ENCODE measurements at regions not wholly inside any gene's neighbourhood (a gene's known extent, or its start where the extent isn't known, plus 50 kb on each side); places are given as distances from the start of the nearest gene placed in this dataset.

DNA sequence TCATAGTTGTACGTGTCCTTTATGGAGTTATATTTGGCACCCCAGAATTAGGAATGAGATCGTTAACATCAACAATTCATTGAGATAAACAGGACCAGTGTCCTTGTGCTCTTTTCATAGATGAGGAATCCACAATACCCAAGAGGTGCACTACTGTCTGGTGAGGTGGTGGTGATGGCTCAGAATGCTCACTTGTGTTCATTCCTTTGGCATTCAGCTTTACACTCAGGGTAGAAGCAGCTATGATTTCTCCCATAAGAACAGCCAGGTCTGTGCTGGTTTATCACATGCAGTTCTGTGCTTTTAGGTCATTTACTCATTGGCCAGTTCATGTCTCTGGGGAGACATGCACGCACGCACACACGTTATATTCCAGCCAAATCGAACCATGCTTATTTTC, 167.2 kb downstream of the FAT3 start:
- WGBS (ENCODE audit: low lambda C conversion rate) = 80% methylated on average over 6 of the region's 6 CpGs
- TF ChIP-seq EP300 (IDR thresholded peaks at IDR 0.05; ENCODE audit: borderline replicate concordance in 1 of 2, low read depth in 1 of 2, low read length in 1 of 2) (no peak), SIN3A (IDR thresholded peaks at IDR 0.05; ENCODE audit: borderline replicate concordance, low read depth, low read length) (no peak), TAF1 (IDR thresholded peaks at IDR 0.05; ENCODE audit: borderline replicate concordance, low read depth, low read length) (no peak), FOSL2 (IDR thresholded peaks at IDR 0.05; ENCODE audit: borderline replicate concordance, low read depth) (no peak), RCOR1 (IDR thresholded peaks at IDR 0.05; ENCODE audit: low read length) (no peak), FOXM1 (IDR thresholded peaks at IDR 0.05; ENCODE audit: low read depth) (no peak), SMC3 (IDR thresholded peaks at IDR 0.05; ENCODE audit: low read depth, low read length) (no peak), TCF12 (IDR thresholded peaks at IDR 0.05) (no peak), ELF1 (IDR thresholded peaks at IDR 0.05) (no peak), EZH2phosphoT487 (IDR thresholded peaks at IDR 0.05; ENCODE audit: borderline replicate concordance, low read depth) (no peak), POLR2AphosphoS5 (IDR thresholded peaks at IDR 0.05; ENCODE audit: low read depth, low read length) (no peak), NRF1 (IDR thresholded peaks at IDR 0.05; ENCODE audit: low read depth, low read length) (no peak), GATA2 (CRISPR knock-in tag; IDR thresholded peaks at IDR 0.05) (no peak)
- TF ChIP-seq, protein P1, sequence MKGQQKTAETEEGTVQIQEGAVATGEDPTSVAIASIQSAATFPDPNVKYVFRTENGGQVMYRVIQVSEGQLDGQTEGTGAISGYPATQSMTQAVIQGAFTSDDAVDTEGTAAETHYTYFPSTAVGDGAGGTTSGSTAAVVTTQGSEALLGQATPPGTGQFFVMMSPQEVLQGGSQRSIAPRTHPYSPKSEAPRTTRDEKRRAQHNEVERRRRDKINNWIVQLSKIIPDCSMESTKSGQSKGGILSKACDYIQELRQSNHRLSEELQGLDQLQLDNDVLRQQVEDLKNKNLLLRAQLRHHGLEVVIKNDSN (IDR thresholded peaks at IDR 0.05; ENCODE audit: borderline replicate concordance, low read depth) = no peak
- TF ChIP-seq, protein P2, sequence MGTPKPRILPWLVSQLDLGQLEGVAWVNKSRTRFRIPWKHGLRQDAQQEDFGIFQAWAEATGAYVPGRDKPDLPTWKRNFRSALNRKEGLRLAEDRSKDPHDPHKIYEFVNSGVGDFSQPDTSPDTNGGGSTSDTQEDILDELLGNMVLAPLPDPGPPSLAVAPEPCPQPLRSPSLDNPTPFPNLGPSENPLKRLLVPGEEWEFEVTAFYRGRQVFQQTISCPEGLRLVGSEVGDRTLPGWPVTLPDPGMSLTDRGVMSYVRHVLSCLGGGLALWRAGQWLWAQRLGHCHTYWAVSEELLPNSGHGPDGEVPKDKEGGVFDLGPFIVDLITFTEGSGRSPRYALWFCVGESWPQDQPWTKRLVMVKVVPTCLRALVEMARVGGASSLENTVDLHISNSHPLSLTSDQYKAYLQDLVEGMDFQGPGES (IDR thresholded peaks at IDR 0.05; ENCODE audit: low read depth, low read length) = no peak
- TF ChIP-seq, protein P3, sequence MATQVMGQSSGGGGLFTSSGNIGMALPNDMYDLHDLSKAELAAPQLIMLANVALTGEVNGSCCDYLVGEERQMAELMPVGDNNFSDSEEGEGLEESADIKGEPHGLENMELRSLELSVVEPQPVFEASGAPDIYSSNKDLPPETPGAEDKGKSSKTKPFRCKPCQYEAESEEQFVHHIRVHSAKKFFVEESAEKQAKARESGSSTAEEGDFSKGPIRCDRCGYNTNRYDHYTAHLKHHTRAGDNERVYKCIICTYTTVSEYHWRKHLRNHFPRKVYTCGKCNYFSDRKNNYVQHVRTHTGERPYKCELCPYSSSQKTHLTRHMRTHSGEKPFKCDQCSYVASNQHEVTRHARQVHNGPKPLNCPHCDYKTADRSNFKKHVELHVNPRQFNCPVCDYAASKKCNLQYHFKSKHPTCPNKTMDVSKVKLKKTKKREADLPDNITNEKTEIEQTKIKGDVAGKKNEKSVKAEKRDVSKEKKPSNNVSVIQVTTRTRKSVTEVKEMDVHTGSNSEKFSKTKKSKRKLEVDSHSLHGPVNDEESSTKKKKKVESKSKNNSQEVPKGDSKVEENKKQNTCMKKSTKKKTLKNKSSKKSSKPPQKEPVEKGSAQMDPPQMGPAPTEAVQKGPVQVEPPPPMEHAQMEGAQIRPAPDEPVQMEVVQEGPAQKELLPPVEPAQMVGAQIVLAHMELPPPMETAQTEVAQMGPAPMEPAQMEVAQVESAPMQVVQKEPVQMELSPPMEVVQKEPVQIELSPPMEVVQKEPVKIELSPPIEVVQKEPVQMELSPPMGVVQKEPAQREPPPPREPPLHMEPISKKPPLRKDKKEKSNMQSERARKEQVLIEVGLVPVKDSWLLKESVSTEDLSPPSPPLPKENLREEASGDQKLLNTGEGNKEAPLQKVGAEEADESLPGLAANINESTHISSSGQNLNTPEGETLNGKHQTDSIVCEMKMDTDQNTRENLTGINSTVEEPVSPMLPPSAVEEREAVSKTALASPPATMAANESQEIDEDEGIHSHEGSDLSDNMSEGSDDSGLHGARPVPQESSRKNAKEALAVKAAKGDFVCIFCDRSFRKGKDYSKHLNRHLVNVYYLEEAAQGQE (IDR thresholded peaks at IDR 0.05; ENCODE audit: low read depth, low read length) = no peak
- TF ChIP-seq, protein P4, sequence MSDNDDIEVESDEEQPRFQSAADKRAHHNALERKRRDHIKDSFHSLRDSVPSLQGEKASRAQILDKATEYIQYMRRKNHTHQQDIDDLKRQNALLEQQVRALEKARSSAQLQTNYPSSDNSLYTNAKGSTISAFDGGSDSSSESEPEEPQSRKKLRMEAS (IDR thresholded peaks at IDR 0.05; ENCODE audit: low read depth) = no peak
- Histone ChIP-seq H2AFZ (ENCODE audit: low read depth) (no peak overlapping the region), H3K9me3 (no peaks in the 10 kb centered on the region), H3K79me2 (ENCODE audit: insufficient read depth) (no peaks in the 10 kb centered on the region), H3F3A (replicated peaks; ENCODE audit: insufficient read depth) (peaks cover 4% of the 10 kb centered on the region), H3K27ac (ENCODE audit: low read depth in 2 of 2, low read length in 1 of 2) (no peak overlapping the region), H4K20me1 (ENCODE audit: insufficient read depth) (no peaks in the 10 kb centered on the region), H3K36me3 (replicated peaks in 1 of 2; ENCODE audit: control insufficient read depth in 1 of 2, insufficient read depth in 2 of 2, low read length in 1 of 2) (no peaks in the 10 kb centered on the region), H3K4me1 (ENCODE audit: control insufficient read depth in 1 of 2, insufficient read depth in 2 of 2, low read depth in 1 of 2, low read length in 1 of 2) (peaks cover 0 to 3% of the 10 kb centered on the region in 2 experiments; a peak in 1 of 4 replicates), H3K27me3 (ENCODE audit: insufficient read depth) (no peaks in the 10 kb centered on the region), H3K4me3 (ENCODE audit: low read depth in 2 of 2, low read length in 1 of 2) (no peak overlapping the region), H3K4me2 (no peak overlapping the region), H3K9ac (no peak overlapping the region), H3K9me2 (no peaks in the 10 kb centered on the region)
- POLR2A ChIA-PET = no interaction called here
- CTCF ChIA-PET = no interaction called here
- DNase-seq = no peak

All from SK-N-SH (cell line).